GM18858 (cell line): ENCODE measurements at regions not wholly inside any gene's neighbourhood (a gene's known extent, or its start where the extent isn't known, plus 50 kb on each side); places are given as distances from the start of the nearest gene placed in this dataset.
"Not testable (repeated sequence)": the region's sequence is repeated elsewhere in the genome, so short reads cannot be mapped to it uniquely, and the experiment has no call there.

ENCODE experiments used
- ATAC-seq: cut with Tn5 transposase; IDR thresholded peaks from one replicate; pipeline ENCODE4 v1.9.1; 2021; ENCODE audit not compliant: unreplicated experiment

DNA sequence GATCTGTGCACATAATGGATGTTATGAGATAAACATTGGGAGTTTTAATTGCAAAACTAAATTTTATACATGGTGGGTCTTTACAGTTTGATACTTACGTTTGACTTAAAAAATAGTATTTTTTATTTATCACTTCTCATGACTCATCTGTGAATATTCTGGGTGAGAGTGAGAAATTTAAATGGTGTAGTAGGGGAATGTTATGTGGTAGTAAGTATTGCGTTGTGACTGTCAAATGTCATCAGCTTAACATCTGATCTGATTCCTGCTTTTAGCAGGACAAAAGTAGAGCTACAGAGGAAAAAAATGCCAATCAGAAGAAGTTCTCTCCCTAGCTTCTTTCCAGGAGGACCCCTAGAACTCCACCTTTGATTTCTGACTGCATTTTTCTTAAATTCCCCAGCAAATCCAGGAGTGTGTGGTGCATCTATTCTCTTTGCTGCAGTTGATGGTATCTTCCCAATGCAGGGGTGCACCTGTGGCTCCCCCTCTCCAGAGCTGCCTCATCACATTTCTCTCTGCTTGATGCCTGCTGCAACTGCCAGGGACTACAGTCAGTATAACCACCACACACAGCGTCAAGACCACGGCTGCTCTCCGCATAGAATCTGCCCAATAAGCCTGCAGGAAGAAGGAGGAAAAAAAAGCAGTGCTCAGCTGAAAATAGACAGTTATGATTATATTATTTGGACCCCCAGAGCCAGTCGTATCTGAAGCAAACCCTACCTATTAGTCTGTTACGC lies 151.3 kb upstream of the THUMPD2 start:
- ATAC-seq: no peak

- ATAC-seq: no peak
Measured at GRCh38 chr2:39929531-39929930, 150.5 kb upstream of the THUMPD2 start.

GRCh38 chr2:39925312-39925711 lies 146.3 kb upstream of the THUMPD2 start:
- ATAC-seq: no peak

- ATAC-seq: no peak
Measured at GRCh38 chr2:39923455-39923854, 144.4 kb upstream of the THUMPD2 start.

DNA sequence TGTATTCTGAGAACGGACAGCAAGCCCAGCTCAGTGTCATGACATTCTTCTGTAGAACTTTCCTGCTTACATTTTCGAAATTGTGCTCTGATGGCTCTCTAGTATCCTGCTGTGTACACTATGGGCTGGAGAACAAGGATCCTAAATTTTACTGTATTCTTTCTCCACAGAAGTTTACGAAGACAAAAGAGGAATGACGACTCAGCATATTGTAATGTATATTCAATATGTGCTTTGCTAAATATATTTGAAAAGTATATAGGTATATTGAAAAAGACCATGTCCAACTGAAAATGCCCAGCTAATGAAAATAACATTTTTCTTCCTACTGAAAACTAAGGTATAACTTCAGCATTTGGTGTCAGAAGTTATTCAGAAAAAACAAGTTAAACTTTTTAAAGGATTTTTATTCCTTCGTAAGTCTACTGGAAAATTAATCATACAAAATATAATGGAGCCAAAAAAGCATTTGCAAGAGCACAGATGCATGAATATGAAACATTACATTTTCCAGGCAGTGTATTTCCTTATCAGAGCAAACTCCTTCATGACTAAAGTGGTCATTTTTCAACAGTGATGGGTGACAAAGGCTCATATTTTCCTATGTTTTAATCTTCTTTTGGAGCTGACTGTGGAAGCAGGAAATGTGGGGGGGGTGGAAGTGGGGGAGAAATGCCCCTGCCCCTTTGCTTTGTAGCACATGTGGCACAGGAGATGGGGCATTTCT lies 143.8 kb upstream of the THUMPD2 start:
- ATAC-seq: no peak

- ATAC-seq: no peak
Measured at GRCh38 chr2:39920307-39920801, 141.3 kb upstream of the THUMPD2 start.

GRCh38 chr2:39919511-39920306 lies 140.7 kb upstream of the THUMPD2 start:
- ATAC-seq: no peak

DNA sequence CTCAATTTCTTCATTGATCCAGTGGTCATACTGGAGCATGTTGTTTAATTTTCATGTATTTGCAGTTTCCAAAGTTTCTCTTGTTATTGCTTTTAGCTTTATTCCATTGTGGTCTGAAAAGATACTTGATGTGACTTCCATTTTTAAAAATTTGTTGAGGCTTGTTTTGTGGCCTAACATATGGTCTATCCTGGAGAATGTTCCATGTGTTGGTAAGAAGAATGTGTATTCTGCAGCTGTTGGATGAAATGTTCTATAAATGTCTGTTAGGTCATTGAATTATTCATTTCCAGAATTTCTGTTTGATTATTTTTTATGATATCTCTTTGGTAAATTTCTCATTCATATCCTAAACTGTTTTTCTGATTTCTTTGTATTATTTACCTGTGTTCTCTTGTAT lies 139.8 kb upstream of the THUMPD2 start:
- ATAC-seq: no peak

- ATAC-seq: not testable (repeated sequence)
Measured at GRCh38 chr2:39917371-39917770, 138.3 kb upstream of the THUMPD2 start.

DNA sequence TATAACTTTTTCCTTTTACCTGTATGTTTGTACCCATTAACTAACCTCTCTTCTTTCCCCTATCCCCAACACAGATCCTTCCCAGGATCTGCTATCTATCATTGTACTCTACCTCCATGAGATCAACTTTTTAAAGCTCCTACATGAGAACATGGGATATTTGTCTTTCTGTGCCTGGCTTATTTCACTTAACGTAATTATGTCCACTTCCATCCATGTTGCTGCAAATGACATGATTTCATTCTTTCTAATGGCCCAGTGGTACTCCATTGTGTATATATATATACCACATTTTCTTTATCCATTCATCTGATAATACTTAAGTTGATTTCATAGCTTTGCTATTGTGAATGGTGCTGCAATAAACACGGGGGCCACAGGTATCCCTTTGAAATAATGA lies 135.9 kb upstream of the THUMPD2 start:
- no peak for ATAC-seq

DNA sequence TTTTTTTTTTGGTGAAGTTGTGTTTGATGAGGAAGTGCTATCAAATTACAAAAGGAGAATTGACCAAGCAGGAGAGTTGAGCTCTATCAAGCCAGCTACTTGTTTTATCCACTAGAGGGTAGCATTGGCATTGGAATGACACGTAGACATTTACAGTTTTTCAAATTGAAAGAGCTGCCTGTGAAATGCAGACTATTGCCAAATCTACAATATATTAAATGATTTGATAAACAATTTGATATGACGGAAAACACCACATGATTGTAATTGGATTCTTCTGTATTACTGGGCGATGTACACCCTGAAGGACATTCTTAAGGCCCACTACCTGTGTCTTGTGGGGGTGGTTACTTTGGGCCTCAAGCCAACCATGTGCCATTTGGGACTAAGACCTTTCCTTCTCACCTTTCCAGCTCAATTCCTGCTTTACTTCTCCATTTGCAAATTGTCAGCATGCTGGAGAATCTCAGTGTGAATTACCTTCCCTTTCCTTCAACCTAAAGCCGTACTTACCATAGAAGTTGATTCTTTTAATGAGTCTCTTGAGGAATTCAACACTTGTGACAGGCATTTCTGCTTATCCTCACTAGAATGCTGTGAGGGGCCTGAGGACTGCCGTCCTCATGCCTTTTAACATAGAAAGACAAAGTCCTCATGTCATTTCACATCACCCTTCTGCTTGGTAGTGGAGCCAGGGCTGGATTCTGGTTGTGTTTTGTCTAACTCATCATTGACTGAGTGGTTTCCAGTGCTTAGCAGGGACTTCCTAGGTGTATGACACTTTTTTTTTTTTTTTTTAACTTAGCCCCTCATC lies 134.8 kb upstream of the THUMPD2 start:
- ATAC-seq: peak; percentile 73

DNA sequence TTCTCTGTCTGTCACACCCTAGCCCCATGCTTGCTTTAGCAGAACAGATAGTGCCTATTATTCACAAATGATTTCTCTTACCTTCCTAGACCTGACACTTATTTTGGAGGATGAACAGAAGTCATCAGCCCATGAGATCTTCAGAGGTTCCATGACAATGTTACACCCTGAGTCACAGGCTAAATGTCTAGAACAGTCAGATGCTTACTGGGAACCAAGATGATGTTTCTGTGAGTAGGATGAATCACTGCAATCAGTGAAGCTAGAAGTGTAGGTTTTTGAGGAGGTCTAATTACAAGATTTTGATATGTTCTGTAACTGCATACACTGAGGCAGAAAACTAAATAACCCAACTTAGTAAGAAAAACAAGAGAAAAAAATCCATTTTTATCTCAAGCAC lies 123.0 kb upstream of the THUMPD2 start:
- ATAC-seq: no peak

- no peak for ATAC-seq
Measured at GRCh38 chr2:39898934-39899333, 119.9 kb upstream of the THUMPD2 start.

GRCh38 chr2:39897273-39897672 lies 118.2 kb upstream of the THUMPD2 start:
- no peak for ATAC-seq

DNA sequence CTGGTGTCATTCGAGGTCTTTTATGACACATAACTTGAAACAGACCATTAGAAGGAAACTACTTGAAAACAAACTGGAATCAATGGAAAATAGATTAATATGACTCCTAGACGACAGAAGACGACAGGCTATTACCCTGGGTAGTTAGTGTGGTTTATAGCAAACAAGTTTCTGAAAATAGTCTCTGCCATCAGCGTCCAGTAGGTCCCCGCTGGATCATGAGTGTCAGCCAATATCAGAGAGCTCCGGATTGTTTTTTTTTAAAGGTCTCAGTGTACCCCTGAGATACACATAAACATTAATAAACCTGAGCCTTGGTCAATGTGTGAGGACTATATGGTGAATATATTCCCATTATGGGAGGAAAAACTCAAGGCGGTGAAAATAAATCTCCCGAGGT lies 115.0 kb upstream of the THUMPD2 start:
- no peak for ATAC-seq

- no peak for ATAC-seq
Measured at GRCh38 chr2:39893616-39894015, 114.6 kb upstream of the THUMPD2 start.

GRCh38 chr2:39881948-39882347 lies 102.9 kb upstream of the THUMPD2 start:
- no peak for ATAC-seq

DNA sequence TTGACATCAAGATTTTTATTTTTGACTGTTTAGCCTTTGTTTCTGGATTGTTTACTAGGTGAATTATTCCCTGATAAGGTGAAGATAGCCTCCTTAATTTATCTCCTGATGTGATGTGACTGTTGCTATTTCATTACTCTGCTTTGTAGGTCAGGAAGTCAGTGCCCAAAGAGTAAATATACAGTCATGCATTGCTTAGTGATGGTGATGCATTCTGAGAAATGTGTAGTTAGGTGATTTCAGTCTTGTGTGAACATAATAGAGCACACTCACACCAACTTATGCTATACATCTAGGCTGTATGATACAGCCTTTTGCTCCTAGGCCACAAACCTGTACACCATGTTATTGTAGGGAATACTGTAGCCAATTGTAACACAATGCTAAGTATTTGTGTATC lies 102.4 kb upstream of the THUMPD2 start:
- no peak for ATAC-seq

GRCh38 chr2:39879001-39879400 lies 99.9 kb upstream of the THUMPD2 start:
- not testable (repeated sequence) for ATAC-seq

GRCh38 chr2:39875914-39876267 lies 96.8 kb upstream of the THUMPD2 start:
- no peak for ATAC-seq
